Lower leg skin (tissue), 3 donors: ENCODE measurements at regions not wholly inside any gene's neighbourhood (a gene's known extent, or its start where the extent isn't known, plus 50 kb on each side); places are given as distances from the start of the nearest gene placed in this dataset.

Experiments
- POLR2A ChIP-seq, 2 donors: fragments of 450-650 bp; IDR thresholded peaks; one replicate each; pipeline ENCODE4 v1.6.1; 2016 to 2017; ENCODE audit warnings: antibody characterized with exemption in 2 of 2, mild to moderate bottlenecking in 1 of 2, moderate library complexity in 1 of 2
- TF ChIP-seq, protein P1 (sequence below), 3 donors: fragments of 450-650 bp; IDR thresholded peaks; one replicate each; pipeline ENCODE4 v1.5.1; 2016; ENCODE audit warnings: antibody characterized with exemption in 3 of 3, mild to moderate bottlenecking in 3 of 3, moderate library complexity in 2 of 3

DNA sequence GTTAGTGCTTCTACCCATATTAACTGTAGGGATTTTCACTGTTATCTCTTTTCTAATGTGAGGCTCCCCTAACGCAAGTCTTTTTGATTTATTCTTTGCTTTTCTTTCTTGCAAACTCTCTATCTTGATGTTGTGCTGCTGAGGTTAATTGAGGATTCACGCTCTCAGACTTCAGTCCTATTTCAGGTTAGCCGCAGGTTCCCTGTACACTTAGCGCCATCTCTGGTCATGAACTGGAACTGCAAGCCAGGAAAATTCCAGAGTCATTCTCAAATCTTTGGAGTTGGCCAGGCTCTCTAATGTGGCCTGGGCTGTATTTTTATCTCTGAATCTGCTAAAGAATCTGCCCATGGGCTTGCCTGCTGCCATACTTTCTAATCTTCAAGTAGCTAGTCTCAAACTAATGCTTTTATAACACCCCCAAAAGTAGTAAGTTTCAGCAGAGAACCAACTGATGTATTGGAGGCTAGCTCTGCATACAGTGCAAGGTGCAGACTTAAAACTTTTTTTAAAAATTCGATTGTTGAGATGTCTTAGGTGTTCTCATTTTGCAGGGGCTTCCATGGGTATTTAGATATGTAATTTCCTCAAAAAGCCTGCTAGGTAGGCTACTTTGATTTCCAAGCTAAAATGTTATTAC is 91.1 kb upstream of the OPRM1 start:
- TF ChIP-seq POLR2A (IDR thresholded peaks at IDR 0.05), result no peak
- TF ChIP-seq, protein P1, sequence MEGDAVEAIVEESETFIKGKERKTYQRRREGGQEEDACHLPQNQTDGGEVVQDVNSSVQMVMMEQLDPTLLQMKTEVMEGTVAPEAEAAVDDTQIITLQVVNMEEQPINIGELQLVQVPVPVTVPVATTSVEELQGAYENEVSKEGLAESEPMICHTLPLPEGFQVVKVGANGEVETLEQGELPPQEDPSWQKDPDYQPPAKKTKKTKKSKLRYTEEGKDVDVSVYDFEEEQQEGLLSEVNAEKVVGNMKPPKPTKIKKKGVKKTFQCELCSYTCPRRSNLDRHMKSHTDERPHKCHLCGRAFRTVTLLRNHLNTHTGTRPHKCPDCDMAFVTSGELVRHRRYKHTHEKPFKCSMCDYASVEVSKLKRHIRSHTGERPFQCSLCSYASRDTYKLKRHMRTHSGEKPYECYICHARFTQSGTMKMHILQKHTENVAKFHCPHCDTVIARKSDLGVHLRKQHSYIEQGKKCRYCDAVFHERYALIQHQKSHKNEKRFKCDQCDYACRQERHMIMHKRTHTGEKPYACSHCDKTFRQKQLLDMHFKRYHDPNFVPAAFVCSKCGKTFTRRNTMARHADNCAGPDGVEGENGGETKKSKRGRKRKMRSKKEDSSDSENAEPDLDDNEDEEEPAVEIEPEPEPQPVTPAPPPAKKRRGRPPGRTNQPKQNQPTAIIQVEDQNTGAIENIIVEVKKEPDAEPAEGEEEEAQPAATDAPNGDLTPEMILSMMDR (IDR thresholded peaks at IDR 0.05), result no peak
